IMR-90 (cell line): ENCODE measurements at regions not wholly inside any gene's neighbourhood (a gene's known extent, or its start where the extent isn't known, plus 50 kb on each side); places are given as distances from the start of the nearest gene placed in this dataset.

Source experiments
- ATAC-seq: fragments of 200-7000 bp; cut with Tn5 transposase; 2 replicates; pipeline ENCODE4 v1.9.1; 2020; ENCODE audit warnings: low read depth, mild to moderate bottlenecking, moderate library complexity
- BruUV-seq: library from RNA; stranded (reverse); fragments of 400-500 nt; replicated peaks from 2 replicates; lab custom pipeline; 2021; lab: Mats Ljungman, UMichigan
- CTCF ChIA-PET: fragments of 300-600 bp; formaldehyde crosslinking; extraction: SDS; loops from one replicate; lab custom pipeline; 2021; ENCODE audit warnings: antibody characterized with exemption; lab: Yijun Ruan, JAX
- POLR2A ChIA-PET: fragments of 300-600 bp; sonication (Branson Sonifier 250); formaldehyde crosslinking; loops from one replicate; lab custom pipeline; 2022; ENCODE audit warnings: antibody characterized with exemption; ENCODE audit not compliant: unreplicated experiment; lab: Charles Lee
- DNase-seq: peaks from one replicate; pipeline ENCODE4 v3.0.0; 2013
- H2AFZ ChIP-seq: replicated peaks from 2 replicates; pipeline ENCODE3; 2013; ENCODE audit warnings: low read length, mild to moderate bottlenecking; ENCODE audit not compliant: poor library complexity
- H2AK5ac ChIP-seq: 2 replicates; pipeline ENCODE4 v1.6.1; 2013; ENCODE audit warnings: low read depth, low read length, inconsistent platforms
- H2AK9ac ChIP-seq: replicated peaks from 2 replicates; pipeline ENCODE3; 2013; ENCODE audit warnings: mild to moderate bottlenecking, low read depth, low read length, moderate library complexity; ENCODE audit not compliant: poor library complexity
- H2BK120ac ChIP-seq: 2 replicates; pipeline ENCODE4 v1.6.1; 2013; ENCODE audit warnings: low read depth, low read length, inconsistent platforms
- H2BK15ac ChIP-seq: 3 replicates; pipeline ENCODE4 v1.6.1; 2013; ENCODE audit warnings: low read depth, low read length, inconsistent platforms
- H2BK20ac ChIP-seq: 2 replicates; pipeline ENCODE4 v1.6.1; 2013; ENCODE audit warnings: low read depth, mild to moderate bottlenecking, inconsistent platforms, low read length, moderate library complexity
- H2BK5ac ChIP-seq: 2 replicates; pipeline ENCODE4 v1.6.1; 2013; ENCODE audit warnings: mild to moderate bottlenecking, low read depth, low read length, inconsistent platforms; ENCODE audit not compliant: poor library complexity, severe bottlenecking
- H3K14ac ChIP-seq: replicated peaks from 2 replicates; pipeline ENCODE4 v1.6.1; 2013; ENCODE audit warnings: low read depth, low read length, inconsistent platforms
- H3K18ac ChIP-seq: 2 replicates; pipeline ENCODE4 v1.6.1; 2013; ENCODE audit warnings: low read depth, low read length, control low read depth
- H3K23ac ChIP-seq: 2 replicates; pipeline ENCODE4 v1.6.1; 2013; ENCODE audit warnings: low read depth, low read length, inconsistent platforms
- H3K27ac ChIP-seq: 2 replicates; pipeline ENCODE4 v1.5.1; 2013; ENCODE audit warnings: mild to moderate bottlenecking, control low read depth, low read length; ENCODE audit not compliant: insufficient read depth
- H3K27me3 ChIP-seq: 2 replicates; pipeline ENCODE4 v1.6.1; 2013; ENCODE audit warnings: low read length; ENCODE audit not compliant: control insufficient read depth, insufficient read depth
- H3K36me3 ChIP-seq: 2 replicates; pipeline ENCODE4 v1.6.1; 2013; ENCODE audit warnings: low read length, mixed read lengths; ENCODE audit not compliant: control insufficient read depth, insufficient read depth
- H3K4ac ChIP-seq: 2 replicates; pipeline ENCODE4 v1.6.1; 2013; ENCODE audit warnings: low read depth, low read length, inconsistent platforms
- H3K4me1 ChIP-seq: 2 replicates; pipeline ENCODE4 v1.6.1; 2013; ENCODE audit warnings: low read length, mixed read lengths; ENCODE audit not compliant: control insufficient read depth, insufficient read depth
- H3K4me2 ChIP-seq: 2 replicates; pipeline ENCODE4 v1.6.1; 2013; ENCODE audit warnings: low read depth, mild to moderate bottlenecking, control low read depth, low read length, moderate library complexity
- H3K4me3 ChIP-seq: 2 replicates; pipeline ENCODE4 v1.5.1; 2013; ENCODE audit warnings: low read depth, mild to moderate bottlenecking, control low read depth, low read length, moderate library complexity; ENCODE audit not compliant: insufficient read depth
- H3K56ac ChIP-seq: 2 replicates; pipeline ENCODE4 v1.6.1; 2013; ENCODE audit warnings: low read length, inconsistent platforms; ENCODE audit not compliant: insufficient read depth; ENCODE audit errors: extremely low read depth
- H3K79me1 ChIP-seq, 2 experiments: 2 replicates each; pipeline ENCODE4 v1.6.1; 2013; ENCODE audit warnings: low read length in 2 of 2, inconsistent platforms in 1 of 2, low read depth in 1 of 2
- H3K9ac ChIP-seq: 2 replicates; pipeline ENCODE4 v1.6.1; 2013; ENCODE audit warnings: low read depth, low read length, control low read depth
- H3K9me1 ChIP-seq: 2 replicates; pipeline ENCODE4 v1.6.1; 2013; ENCODE audit warnings: low read length, inconsistent platforms; ENCODE audit not compliant: insufficient read depth
- H3K9me3 ChIP-seq: 2 replicates; pipeline ENCODE4 v1.6.1; 2013; ENCODE audit warnings: low read length; ENCODE audit not compliant: control insufficient read depth, insufficient read depth
- H4K20me1 ChIP-seq: 2 replicates; pipeline ENCODE4 v1.6.1; 2013; ENCODE audit warnings: low read length, inconsistent platforms; ENCODE audit not compliant: insufficient read depth
- H4K5ac ChIP-seq: 2 replicates; pipeline ENCODE4 v1.6.1; 2013; ENCODE audit warnings: mild to moderate bottlenecking, low read depth, low read length, control low read depth
- H4K8ac ChIP-seq, 2 experiments: 2 replicates each; pipeline ENCODE4 v1.6.1; 2013; ENCODE audit warnings: low read depth in 2 of 2, low read length in 2 of 2, control low read depth in 1 of 2, inconsistent platforms in 1 of 2
- H4K91ac ChIP-seq: 2 replicates; pipeline ENCODE4 v1.6.1; 2013; ENCODE audit warnings: low read depth, low read length, inconsistent platforms; ENCODE audit not compliant: insufficient read depth
- BHLHE40 ChIP-seq: fragments of 150-350 bp; IDR thresholded peaks from 2 replicates; pipeline ENCODE4 v1.6.1; 2016; ENCODE audit warnings: mild to moderate bottlenecking, low read depth, low read length
- CEBPB ChIP-seq: IDR thresholded peaks from 2 replicates; pipeline ENCODE4 v1.6.1; 2012; ENCODE audit warnings: low read depth, low read length, improper control_type of control experiment
- CHD1 ChIP-seq: IDR thresholded peaks from 2 replicates; pipeline ENCODE4 v1.6.1; 2012; ENCODE audit warnings: low read depth, low read length, improper control_type of control experiment
- CTCF ChIP-seq: conservative IDR thresholded peaks from 2 replicates; pipeline ENCODE4 v1.5.1; 2012; ENCODE audit warnings: mild to moderate bottlenecking, low read depth, low read length, improper control_type of control experiment
- FOS ChIP-seq: fragments of 150-350 bp; IDR thresholded peaks from 2 replicates; pipeline ENCODE4 v1.6.1; 2016; ENCODE audit warnings: low read depth, low read length
- MAFK ChIP-seq: IDR thresholded peaks from 2 replicates; pipeline ENCODE4 v1.6.1; 2012; ENCODE audit warnings: low read depth, low read length, improper control_type of control experiment
- MAZ ChIP-seq: IDR thresholded peaks from 2 replicates; pipeline ENCODE4 v1.6.1; 2012; ENCODE audit warnings: low read depth, mild to moderate bottlenecking, low read length, improper control_type of control experiment, moderate library complexity, borderline replicate concordance
- MXI1 ChIP-seq: IDR thresholded peaks from 2 replicates; pipeline ENCODE4 v1.6.1; 2012; ENCODE audit warnings: low read depth, mild to moderate bottlenecking, low read length, moderate library complexity, borderline replicate concordance
- NFE2L2 ChIP-seq: fragments of 150-350 bp; IDR thresholded peaks from 2 replicates; pipeline ENCODE4 v1.6.1; 2016; ENCODE audit warnings: low read depth, mild to moderate bottlenecking, low read length
- POLR2A ChIP-seq: IDR thresholded peaks from 2 replicates; pipeline ENCODE4 v1.6.1; 2012; ENCODE audit warnings: mild to moderate bottlenecking, low read depth, low read length
- RAD21 ChIP-seq: IDR thresholded peaks from 2 replicates; pipeline ENCODE4 v1.6.1; 2012; ENCODE audit warnings: low read length, improper control_type of control experiment
- RCOR1 ChIP-seq: IDR thresholded peaks from 2 replicates; pipeline ENCODE4 v1.6.1; 2012; ENCODE audit warnings: mild to moderate bottlenecking, low read length, improper control_type of control experiment; ENCODE audit not compliant: insufficient replicate concordance
- RFX5 ChIP-seq: IDR thresholded peaks from 2 replicates; pipeline ENCODE4 v1.8.0; 2012; ENCODE audit warnings: low read depth, mild to moderate bottlenecking, low read length, moderate library complexity
- SMC3 ChIP-seq: fragments of 150-350 bp; IDR thresholded peaks from 2 replicates; pipeline ENCODE4 v1.6.1; 2016; ENCODE audit warnings: low read depth, mild to moderate bottlenecking, antibody characterized with exemption, low read length, moderate library complexity
- WGBS, 2 experiments: methylation state at CpG; one replicate each; pipeline versions ENCODE4 v1.1.5 to v1.1.7; 2013; ENCODE audit warnings: missing lambda C conversion rate in 2 of 2; ENCODE audit not compliant: insufficient read length in 1 of 2; ENCODE audit errors: extremely low coverage in 2 of 2; 5-methylcytosine and 5-hydroxymethylcytosine counted together
- dilution Hi-C: fragments of 300-500 bp; cut with HindIII; formaldehyde crosslinking; loops from one replicate; pipeline ENCODE4 v1.14.3; 2018; ENCODE audit warnings: low sequenced_read_pairs; ENCODE audit not compliant: unreplicated experiment
- in situ Hi-C: fragments of 300-500 bp; cut with MboI; formaldehyde crosslinking; loops from 3 replicates; pipeline ENCODE4 v1.14.3; 2019; ENCODE audit warnings: low sequenced_read_pairs, inconsistent platforms, mixed read lengths
- intact Hi-C: fragments of 100-400 bp; cut with micrococcal nuclease; formaldehyde crosslinking; loops from 2 replicates; pipeline ENCODE4 v1.10.0; 2022
- TF ChIP-seq, protein P1 (sequence below): fragments of 150-350 bp; IDR thresholded peaks from 2 replicates; pipeline ENCODE4 v1.6.1; 2017; ENCODE audit warnings: mild to moderate bottlenecking, antibody characterized with exemption, low read length, low read depth
- TF ChIP-seq, protein P2 (sequence below): fragments of 150-350 bp; IDR thresholded peaks from 2 replicates; pipeline ENCODE4 v1.6.1; 2016; ENCODE audit warnings: low read depth, mild to moderate bottlenecking, low read length, moderate library complexity, borderline replicate concordance

- Histone ChIP-seq H2BK120ac (no peak overlapping the region), H4K20me1 (no peaks in the 10 kb centered on the region), H2AK5ac (no peak overlapping the region), H3K27ac (no peak overlapping the region), H2BK20ac (no peak overlapping the region), H3K14ac (no peak overlapping the region), H3K79me1 (no peaks in the 10 kb centered on the region), H4K5ac (no peak overlapping the region), H3K56ac (no peak overlapping the region), H3K23ac (no peak overlapping the region), H3K4me3 (no peak overlapping the region), H2AK9ac (no peak overlapping the region), H3K4me1 (no peaks in the 10 kb centered on the region), H3K9me3 (peaks cover 49% of the 10 kb centered on the region), H4K8ac (no peak overlapping the region), H4K91ac (no peak overlapping the region), H3K9ac (no peak overlapping the region), H3K4me2 (no peak overlapping the region), H3K36me3 (no peaks in the 10 kb centered on the region), H3K4ac (no peak overlapping the region), H3K27me3 (no peaks in the 10 kb centered on the region), H2BK15ac (no peak overlapping the region), H3K18ac (no peak overlapping the region), H2BK5ac (no peak overlapping the region), H2AFZ (no peak overlapping the region), H3K9me1 (no peaks in the 10 kb centered on the region)
- dilution Hi-C loops (no loop called here), intact Hi-C loops (no loop called here), in situ Hi-C loops (no loop called here)
- WGBS, 2 experiments: no CpG with 5 or more reads among the region's 2 CpGs
- TF ChIP-seq CEBPB: no peak
- TF ChIP-seq MXI1: no peak
- no peak for TF ChIP-seq BHLHE40
- no peak for TF ChIP-seq MAFK
- TF ChIP-seq, protein P1, sequence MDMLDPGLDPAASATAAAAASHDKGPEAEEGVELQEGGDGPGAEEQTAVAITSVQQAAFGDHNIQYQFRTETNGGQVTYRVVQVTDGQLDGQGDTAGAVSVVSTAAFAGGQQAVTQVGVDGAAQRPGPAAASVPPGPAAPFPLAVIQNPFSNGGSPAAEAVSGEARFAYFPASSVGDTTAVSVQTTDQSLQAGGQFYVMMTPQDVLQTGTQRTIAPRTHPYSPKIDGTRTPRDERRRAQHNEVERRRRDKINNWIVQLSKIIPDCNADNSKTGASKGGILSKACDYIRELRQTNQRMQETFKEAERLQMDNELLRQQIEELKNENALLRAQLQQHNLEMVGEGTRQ: no peak
- no peak for TF ChIP-seq RAD21
- no peak for TF ChIP-seq SMC3
- TF ChIP-seq CHD1: no peak
- no peak for TF ChIP-seq CTCF
- TF ChIP-seq MAZ: no peak
- no peak for TF ChIP-seq POLR2A
- TF ChIP-seq FOS: no peak
- no peak for TF ChIP-seq NFE2L2
- TF ChIP-seq RCOR1: no peak
- no peak for TF ChIP-seq RFX5
- TF ChIP-seq, protein P2, sequence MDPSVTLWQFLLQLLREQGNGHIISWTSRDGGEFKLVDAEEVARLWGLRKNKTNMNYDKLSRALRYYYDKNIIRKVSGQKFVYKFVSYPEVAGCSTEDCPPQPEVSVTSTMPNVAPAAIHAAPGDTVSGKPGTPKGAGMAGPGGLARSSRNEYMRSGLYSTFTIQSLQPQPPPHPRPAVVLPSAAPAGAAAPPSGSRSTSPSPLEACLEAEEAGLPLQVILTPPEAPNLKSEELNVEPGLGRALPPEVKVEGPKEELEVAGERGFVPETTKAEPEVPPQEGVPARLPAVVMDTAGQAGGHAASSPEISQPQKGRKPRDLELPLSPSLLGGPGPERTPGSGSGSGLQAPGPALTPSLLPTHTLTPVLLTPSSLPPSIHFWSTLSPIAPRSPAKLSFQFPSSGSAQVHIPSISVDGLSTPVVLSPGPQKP: no peak
- ATAC-seq (no peak), DNase-seq (no peak)
- ChIA-PET CTCF (no interaction called here), POLR2A (no interaction called here)
- BruUV-seq: no TSS peak
These were observed 837.7 kb downstream of the GALR1 start for GRCh38 chr18:78087338-78087737.
